DND-41 (cell line): ENCODE measurements at regions not wholly inside any gene's neighbourhood (a gene's known extent, or its start where the extent isn't known, plus 50 kb on each side); places are given as distances from the start of the nearest gene placed in this dataset.

Source experiments
- ATAC-seq: fragments of 200-7000 bp; cut with Tn5 transposase; 3 replicates; pipeline ENCODE4 v1.9.1; 2021; ENCODE audit warnings: low read depth; ENCODE audit not compliant: insufficient read depth
- DNase-seq: peaks from one replicate; pipeline ENCODE4 v3.0.0-alpha.2; 2020
- H2AFZ ChIP-seq: 2 replicates; pipeline ENCODE4 v1.6.0; 2012; ENCODE audit warnings: low read depth, low read length
- H3K27ac ChIP-seq: 2 replicates; pipeline ENCODE4 v1.5.1; 2012; ENCODE audit warnings: low read length, inconsistent platforms
- H3K27me3 ChIP-seq: fragments of 200-600 bp; sonication (generic); 2 replicates; pipeline ENCODE4 v1.6.0; 2012; ENCODE audit warnings: low read length, mild to moderate bottlenecking, inconsistent platforms; ENCODE audit not compliant: insufficient read depth, poor library complexity
- H3K36me3 ChIP-seq: 2 replicates; pipeline ENCODE4 v1.5.1; 2012; ENCODE audit warnings: low read length, inconsistent platforms; ENCODE audit not compliant: insufficient read depth
- H3K4me1 ChIP-seq: 2 replicates; pipeline ENCODE4 v1.5.1; 2012; ENCODE audit warnings: mild to moderate bottlenecking, low read length; ENCODE audit not compliant: insufficient read depth
- H3K4me2 ChIP-seq: 2 replicates; pipeline ENCODE4 v1.6.0; 2012; ENCODE audit warnings: mild to moderate bottlenecking, moderate library complexity, low read length, inconsistent platforms; ENCODE audit not compliant: insufficient read depth
- H3K4me3 ChIP-seq, 2 experiments: fragments of 200-600 bp in 1 of 2; shearing (Covaris generic) in 1 of 2; 2 replicates each; pipeline ENCODE4 v1.5.1; 2012 to 2016; ENCODE audit warnings: inconsistent platforms in 2 of 2, low read length in 2 of 2, mild to moderate bottlenecking in 2 of 2, low read depth in 1 of 2, moderate library complexity in 1 of 2
- H3K79me2 ChIP-seq: 2 replicates; pipeline ENCODE4 v1.6.0; 2012; ENCODE audit warnings: low read length, inconsistent platforms; ENCODE audit not compliant: insufficient read depth
- H3K9ac ChIP-seq: 2 replicates; pipeline ENCODE4 v1.6.0; 2012; ENCODE audit warnings: low read depth, mild to moderate bottlenecking, inconsistent platforms, low read length, moderate library complexity
- H3K9me3 ChIP-seq: 2 replicates; pipeline ENCODE4 v1.5.1; 2012; ENCODE audit warnings: low read length, moderate library complexity, mild to moderate bottlenecking, inconsistent platforms; ENCODE audit not compliant: insufficient read depth, severe bottlenecking
- H4K20me1 ChIP-seq: 2 replicates; pipeline ENCODE4 v1.6.0; 2012; ENCODE audit warnings: low read length; ENCODE audit not compliant: insufficient read depth
- CTCF ChIP-seq: IDR thresholded peaks from 2 replicates; pipeline ENCODE4 v1.5.1; 2012; ENCODE audit warnings: borderline replicate concordance, low read length, moderate library complexity, mild to moderate bottlenecking; ENCODE audit not compliant: poor library complexity, severe bottlenecking; ENCODE audit errors: extremely low read depth
- EZH2 ChIP-seq: IDR thresholded peaks from 3 replicates; pipeline ENCODE4 v1.6.1; 2012; ENCODE audit warnings: borderline replicate concordance, low read depth, mild to moderate bottlenecking, moderate library complexity, low read length, inconsistent platforms; ENCODE audit not compliant: severe bottlenecking

- no peak overlapping the region for H3K4me3 ChIP-seq
- H3K27ac ChIP-seq, result no peak overlapping the region
- DNase-seq (no peak), ATAC-seq (no peak)
- H3K36me3 ChIP-seq, result no peaks in the 10 kb centered on the region
- H4K20me1 ChIP-seq, result no peaks in the 10 kb centered on the region
- H3K79me2 ChIP-seq, result no peaks in the 10 kb centered on the region
- no peak overlapping the region for H3K9ac ChIP-seq
- TF ChIP-seq EZH2 (no peak), CTCF (no peak)
- H2AFZ ChIP-seq, result no peak overlapping the region
- peaks cover 5% of the 10 kb centered on the region for H3K27me3 ChIP-seq
- H3K4me2 ChIP-seq, result no peak overlapping the region
- H3K4me1 ChIP-seq, result no peaks in the 10 kb centered on the region
- H3K9me3 ChIP-seq, result no peaks in the 10 kb centered on the region
Observed at GRCh38 chr1:8139383-8139782, 113.3 kb upstream of the ERRFI1 start.

GRCh38 chr1:8138673-8139072 is 112.6 kb upstream of the ERRFI1 start:
- H3K4me2 ChIP-seq, result no peak overlapping the region

GRCh38 chr1:8137481-8138244 is 111.6 kb upstream of the ERRFI1 start:
- no peaks in the 10 kb centered on the region for H3K79me2 ChIP-seq
- no peak overlapping the region for H3K4me2 ChIP-seq
- H2AFZ ChIP-seq, result no peak overlapping the region
- H4K20me1 ChIP-seq, result no peaks in the 10 kb centered on the region
- peaks cover 10% of the 10 kb centered on the region for H3K27me3 ChIP-seq
- DNase-seq (no peak), ATAC-seq (no peak)
- H3K4me1 ChIP-seq, result no peaks in the 10 kb centered on the region
- H3K4me3 ChIP-seq, result no peak overlapping the region
- TF ChIP-seq EZH2 (no peak), CTCF (no peak)
- H3K36me3 ChIP-seq, result no peaks in the 10 kb centered on the region
- H3K9ac ChIP-seq, result no peak overlapping the region
- no peaks in the 10 kb centered on the region for H3K9me3 ChIP-seq
- H3K27ac ChIP-seq, result no peak overlapping the region

More at GRCh38 chr1:8138673-8139072, 112.6 kb upstream of the ERRFI1 start:
- no peak for DNase-seq
- TF ChIP-seq EZH2 (no peak), CTCF (no peak)
- no peaks in the 10 kb centered on the region for H3K9me3 ChIP-seq
- H3K27ac ChIP-seq, result no peak overlapping the region
- no peak overlapping the region for H2AFZ ChIP-seq
- no peaks in the 10 kb centered on the region for H4K20me1 ChIP-seq
- no peak for ATAC-seq
- H3K79me2 ChIP-seq, result no peaks in the 10 kb centered on the region
- H3K4me3 ChIP-seq, result no peak overlapping the region
- no peaks in the 10 kb centered on the region for H3K4me1 ChIP-seq
- H3K9ac ChIP-seq, result no peak overlapping the region
- peaks cover 6% of the 10 kb centered on the region for H3K27me3 ChIP-seq
- H3K36me3 ChIP-seq, result no peaks in the 10 kb centered on the region

GRCh38 chr1:8136766-8137165 is 110.7 kb upstream of the ERRFI1 start:
- no peaks in the 10 kb centered on the region for H3K4me1 ChIP-seq
- no peak overlapping the region for H3K27ac ChIP-seq
- H3K27me3 ChIP-seq, result peaks cover 10% of the 10 kb centered on the region

More at GRCh38 chr1:8136766-8137165, 110.7 kb upstream of the ERRFI1 start:
- no peak for ATAC-seq
- no peak overlapping the region for H3K4me3 ChIP-seq
- H3K4me2 ChIP-seq, result no peak overlapping the region
- no peaks in the 10 kb centered on the region for H4K20me1 ChIP-seq
- H3K79me2 ChIP-seq, result no peaks in the 10 kb centered on the region
- no peak for DNase-seq
- no peak for TF ChIP-seq CTCF
- no peak for TF ChIP-seq EZH2
- no peaks in the 10 kb centered on the region for H3K36me3 ChIP-seq
- no peak overlapping the region for H2AFZ ChIP-seq
- no peaks in the 10 kb centered on the region for H3K9me3 ChIP-seq
- H3K9ac ChIP-seq, result no peak overlapping the region
